Mononuclear cell (primary cell): ENCODE measurements at regions not wholly inside any gene's neighbourhood (a gene's known extent, or its start where the extent isn't known, plus 50 kb on each side); places are given as distances from the start of the nearest gene placed in this dataset.
A peak's percentile ranks its signal among the peaks of the same experiment; 100 is the strongest.

Source experiments
- H3K27me3 ChIP-seq: 2 replicates; pipeline ENCODE4 v1.6.0; 2011; ENCODE audit warnings: low read length, control low read depth; ENCODE audit not compliant: insufficient read depth
- H3K4me1 ChIP-seq: 2 replicates; pipeline ENCODE4 v1.5.1; 2011; ENCODE audit warnings: mild to moderate bottlenecking, low read length, control low read depth; ENCODE audit not compliant: insufficient read depth
- H3K4me3 ChIP-seq: 2 replicates; pipeline ENCODE4 v1.5.1; 2011; ENCODE audit warnings: mild to moderate bottlenecking, low read length, moderate library complexity
- H3K9me3 ChIP-seq: 2 replicates; pipeline ENCODE4 v1.5.1; 2011; ENCODE audit warnings: low read depth, mild to moderate bottlenecking, control low read depth, low read length

- H3K4me1 ChIP-seq = peaks cover 4% of the 10 kb centered on the region
- H3K4me3 ChIP-seq = no peak overlapping the region
- H3K9me3 ChIP-seq = no peaks in the 10 kb centered on the region
- no peaks in the 10 kb centered on the region for H3K27me3 ChIP-seq
Observed at GRCh38 chr5:81883371-81883770, 88.5 kb upstream of the ATG10 start.

DNA sequence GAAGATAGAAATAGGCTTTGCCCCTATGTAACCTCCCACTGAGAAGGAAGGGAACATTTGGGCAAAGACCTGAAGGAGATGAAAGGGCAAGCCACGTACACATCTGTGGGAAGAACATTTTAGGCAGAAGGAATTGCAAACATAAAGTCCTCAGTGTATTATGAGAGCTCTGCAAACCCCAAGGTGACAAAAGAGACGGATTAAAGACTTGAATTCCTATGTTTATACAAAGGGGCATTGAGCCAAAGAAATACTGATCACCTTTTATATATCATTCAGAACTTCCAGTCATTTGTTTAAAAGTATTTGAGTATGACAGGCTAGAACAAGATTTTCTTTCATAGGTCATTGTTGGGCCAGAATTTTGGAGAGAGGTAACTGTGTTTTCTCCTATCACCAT lies 90.2 kb upstream of the ATG10 start:
- peaks cover 13% of the 10 kb centered on the region for H3K4me1 ChIP-seq
- H3K9me3 ChIP-seq = no peaks in the 10 kb centered on the region
- H3K4me3 ChIP-seq = no peak overlapping the region
- H3K27me3 ChIP-seq = no peaks in the 10 kb centered on the region

GRCh38 chr5:81879936-81880335 lies 91.9 kb upstream of the ATG10 start:
- Histone ChIP-seq H3K4me1 (peaks cover 13% of the 10 kb centered on the region), H3K27me3 (no peaks in the 10 kb centered on the region), H3K4me3 (no peak overlapping the region), H3K9me3 (no peaks in the 10 kb centered on the region)

DNA sequence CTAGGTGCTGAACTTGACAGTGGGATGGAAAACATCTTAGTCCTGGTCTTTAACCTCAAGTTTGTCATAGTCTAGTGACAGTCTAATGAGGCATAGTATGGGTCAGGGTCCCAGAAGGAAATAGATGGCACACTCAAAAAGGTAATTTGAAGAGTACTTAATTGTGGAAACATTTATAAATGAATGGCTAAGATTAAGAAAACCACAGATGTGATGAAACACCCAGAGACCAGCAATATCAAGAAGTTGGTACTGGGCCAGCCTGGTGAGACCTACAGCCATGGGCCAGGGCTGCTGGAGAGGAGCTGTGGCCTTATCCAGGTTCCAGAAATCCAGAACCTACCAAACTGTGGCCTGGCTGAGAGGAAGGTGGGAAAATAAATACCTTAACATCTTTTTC lies 93.5 kb upstream of the ATG10 start:
- Histone ChIP-seq H3K4me1 (peaks cover 13% of the 10 kb centered on the region), H3K4me3 (no peak overlapping the region)

GRCh38 chr5:81866994-81867393 lies 104.8 kb upstream of the ATG10 start:
- no peaks in the 10 kb centered on the region for H3K27me3 ChIP-seq

More for the DNA sequence above, 93.5 kb upstream of the ATG10 start:
- Histone ChIP-seq H3K27me3 (no peaks in the 10 kb centered on the region), H3K9me3 (no peaks in the 10 kb centered on the region)

GRCh38 chr5:81860778-81861177 lies 109.9 kb upstream of the SSBP2 start:
- Histone ChIP-seq H3K9me3 (no peaks in the 10 kb centered on the region), H3K4me3 (no peak overlapping the region), H3K4me1 (peaks cover 4% of the 10 kb centered on the region), H3K27me3 (no peaks in the 10 kb centered on the region)

More at GRCh38 chr5:81866994-81867393, 104.8 kb upstream of the ATG10 start:
- Histone ChIP-seq H3K9me3 (no peaks in the 10 kb centered on the region), H3K4me1 (no peaks in the 10 kb centered on the region), H3K4me3 (no peak overlapping the region)

GRCh38 chr5:81859624-81860023 lies 108.7 kb upstream of the SSBP2 start:
- Histone ChIP-seq H3K4me3 (no peak overlapping the region), H3K9me3 (no peaks in the 10 kb centered on the region), H3K4me1 (peaks cover 4% of the 10 kb centered on the region)

DNA sequence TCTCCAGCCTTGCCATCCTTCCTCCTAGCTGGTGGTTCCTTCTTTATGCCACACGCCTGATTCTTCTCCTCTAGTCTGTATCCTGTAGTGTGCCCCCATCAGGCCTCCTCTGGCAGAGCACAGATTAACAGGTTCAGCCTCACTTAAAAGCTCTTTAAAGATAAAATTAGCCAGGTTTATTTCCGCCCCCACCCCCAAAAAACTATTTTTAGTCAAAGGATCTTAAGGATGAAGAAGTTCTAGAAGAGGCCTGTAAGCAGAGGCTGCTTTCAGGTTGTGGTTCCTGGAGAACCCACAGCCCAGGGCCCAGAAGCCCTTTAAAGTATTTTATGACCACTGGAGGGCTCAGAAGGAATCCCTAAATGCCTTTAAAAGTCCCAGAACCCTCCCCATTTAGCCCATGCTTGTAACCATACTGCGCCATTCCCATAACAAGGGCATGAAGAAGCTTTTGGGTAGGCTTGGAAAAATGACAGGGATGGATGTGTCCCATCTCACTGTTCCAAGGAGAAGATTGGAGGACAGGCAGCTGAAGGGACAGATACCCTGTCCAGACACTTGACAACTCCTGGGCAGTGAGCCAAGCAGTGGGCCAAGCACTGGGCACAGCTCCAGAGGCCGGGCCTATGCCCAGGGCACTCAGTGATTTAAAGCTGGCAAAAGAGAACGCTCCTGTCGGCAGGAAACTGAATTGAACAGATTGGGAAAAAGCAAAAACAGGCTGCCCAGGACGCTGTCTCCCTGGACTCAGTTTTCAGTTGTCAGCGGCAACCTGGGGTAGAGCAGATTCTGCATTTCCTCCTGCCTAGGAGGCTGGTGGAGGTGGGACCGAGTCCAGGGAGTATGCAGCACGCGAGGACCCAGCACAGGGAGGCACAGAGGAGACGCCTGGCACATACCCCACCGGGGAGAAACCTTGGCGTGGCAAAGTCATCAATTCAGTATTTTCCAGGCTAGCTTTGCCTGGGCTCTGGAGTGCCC lies 106.3 kb upstream of the SSBP2 start:
- Histone ChIP-seq H3K4me1 (peaks cover 14% of the 10 kb centered on the region), H3K9me3 (no peaks in the 10 kb centered on the region), H3K4me3 (no peak overlapping the region), H3K27me3 (no peaks in the 10 kb centered on the region)

More at GRCh38 chr5:81859624-81860023, 108.7 kb upstream of the SSBP2 start:
- H3K27me3 ChIP-seq = no peaks in the 10 kb centered on the region

DNA sequence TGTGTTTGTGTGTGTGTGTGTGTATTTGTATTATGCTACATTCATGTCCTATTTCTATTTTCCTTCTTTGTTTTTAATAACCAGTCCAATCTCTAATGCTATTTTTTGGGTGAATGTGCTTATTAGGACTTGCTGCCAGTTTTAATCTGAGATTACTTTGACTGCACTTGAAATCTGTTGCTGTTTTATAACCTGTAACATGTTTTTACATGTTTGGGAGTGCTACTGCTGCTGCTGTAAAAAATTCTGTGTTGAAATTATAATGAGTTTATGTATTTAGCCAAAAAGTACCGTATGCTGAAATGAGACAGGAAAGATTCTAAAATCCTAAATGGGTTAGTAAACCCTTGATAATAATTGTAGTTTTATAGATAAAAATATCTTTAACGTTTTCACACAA lies 104.7 kb upstream of the SSBP2 start:
- Histone ChIP-seq H3K27me3 (no peaks in the 10 kb centered on the region), H3K4me3 (no peak overlapping the region), H3K4me1 (peaks cover 26% of the 10 kb centered on the region), H3K9me3 (no peaks in the 10 kb centered on the region)

- Histone ChIP-seq H3K27me3 (no peaks in the 10 kb centered on the region), H3K4me1 (peaks cover 33% of the 10 kb centered on the region), H3K4me3 (no peak overlapping the region), H3K9me3 (no peaks in the 10 kb centered on the region)
Observed at GRCh38 chr5:81854915-81855314, 104.0 kb upstream of the SSBP2 start.

- Histone ChIP-seq H3K9me3 (no peaks in the 10 kb centered on the region), H3K27me3 (no peaks in the 10 kb centered on the region), H3K4me1 (peaks cover 37% of the 10 kb centered on the region), H3K4me3 (no peak overlapping the region)
Observed at GRCh38 chr5:81854485-81854884, 103.6 kb upstream of the SSBP2 start.

- no peak overlapping the region for H3K4me3 ChIP-seq
- no peaks in the 10 kb centered on the region for H3K27me3 ChIP-seq
- H3K9me3 ChIP-seq = no peaks in the 10 kb centered on the region
Observed at GRCh38 chr5:81853030-81853357, 102.1 kb upstream of the SSBP2 start.

DNA sequence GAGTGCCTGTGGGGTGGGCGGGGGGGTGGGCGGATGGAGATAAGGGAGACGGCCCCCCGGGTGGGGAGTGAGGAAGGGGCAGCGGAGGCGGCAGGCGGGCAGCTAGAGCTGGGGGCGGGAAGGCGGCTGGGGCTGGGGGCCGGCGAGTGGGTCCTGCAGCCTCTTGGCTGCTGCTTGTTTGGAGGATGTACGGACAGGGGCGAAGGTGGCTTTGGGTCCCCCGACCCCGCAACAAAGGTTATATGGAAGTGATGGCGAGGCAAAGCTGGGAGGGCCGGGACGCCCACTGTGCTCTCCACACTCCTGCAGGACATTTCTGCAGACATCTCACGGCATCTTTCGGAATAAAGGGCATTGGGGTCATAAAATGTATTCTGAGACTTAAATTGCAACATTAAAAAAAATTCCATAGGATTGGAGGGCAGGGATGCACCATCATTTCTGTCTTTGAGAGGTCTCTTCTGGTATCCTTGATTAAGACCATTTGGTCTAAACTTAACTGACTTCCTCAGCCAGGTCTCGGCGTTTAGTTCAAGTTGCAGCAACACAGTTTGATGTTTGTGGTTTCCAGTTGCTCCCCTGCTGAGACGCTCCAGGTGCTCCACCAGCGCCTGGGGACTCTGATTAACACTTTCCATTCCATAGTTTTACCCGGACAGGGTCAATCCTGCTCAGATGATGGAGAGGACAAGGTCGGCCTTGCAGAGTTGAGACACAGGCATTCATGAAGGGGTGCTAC lies 101.6 kb upstream of the SSBP2 start:
- no peaks in the 10 kb centered on the region for H3K27me3 ChIP-seq
- H3K4me3 ChIP-seq = peak overlapping the region; percentile 58
- peaks cover 48% of the 10 kb centered on the region for H3K4me1 ChIP-seq
- no peaks in the 10 kb centered on the region for H3K9me3 ChIP-seq

More at GRCh38 chr5:81853030-81853357, 102.1 kb upstream of the SSBP2 start:
- H3K4me1 ChIP-seq = peaks cover 48% of the 10 kb centered on the region

DNA sequence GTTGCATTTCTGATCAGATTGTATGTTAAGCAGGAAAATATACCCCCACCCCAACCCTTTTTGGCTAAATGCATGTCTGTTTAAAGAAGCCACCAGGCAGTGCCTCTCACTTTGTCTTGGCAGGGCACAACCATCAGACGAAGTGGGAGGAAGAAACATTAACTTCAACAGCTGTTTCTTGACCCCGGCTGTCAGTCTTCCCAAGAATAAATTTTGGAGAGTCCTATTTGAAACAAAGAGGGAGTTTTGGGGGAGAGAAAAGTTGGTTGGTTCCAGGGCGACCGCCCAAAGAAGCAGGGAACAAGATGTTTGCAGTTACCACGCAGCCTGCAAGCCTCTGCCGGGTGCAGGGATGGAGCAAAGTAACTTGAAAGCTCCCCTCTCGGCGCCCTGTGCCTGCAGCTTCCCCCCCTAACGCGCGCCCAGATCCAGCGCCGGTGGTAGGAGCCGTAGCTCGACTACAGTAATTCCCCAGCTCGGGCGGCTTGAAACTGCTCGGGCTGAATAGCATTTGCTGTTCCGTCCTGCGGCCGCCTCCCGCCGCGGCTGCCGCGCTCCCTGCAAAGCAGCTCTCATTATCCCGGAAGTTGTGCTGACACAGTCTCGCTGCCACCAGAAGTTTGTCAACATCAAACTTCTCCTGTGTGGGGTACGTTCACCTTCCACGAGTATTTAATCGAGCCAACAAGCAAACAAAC lies 100.7 kb upstream of the SSBP2 start:
- no peaks in the 10 kb centered on the region for H3K27me3 ChIP-seq
- H3K4me3 ChIP-seq = peak overlapping the region; percentile 58
- H3K4me1 ChIP-seq = peaks cover 44% of the 10 kb centered on the region
- no peaks in the 10 kb centered on the region for H3K9me3 ChIP-seq
